ENCODE measurements at regions not wholly inside any gene's neighbourhood (a gene's known extent, or its start where the extent isn't known, plus 50 kb on each side); places are given as distances from the start of the nearest gene placed in this dataset.

- no peak for TF ChIP-seq GATA2 (IDR thresholded peaks at IDR 0.05; ENCODE audit: low read depth, low read length)
- no peak for TF ChIP-seq GATA3 (IDR thresholded peaks at IDR 0.05; ENCODE audit: low read depth, low read length)
Measured at GRCh38 chr6:86285876-86286275, 643.2 kb upstream of the SYNCRIP start.

Data from SH-SY5Y (cell line).